NT2/D1 (cell line): ENCODE measurements at regions not wholly inside any gene's neighbourhood (a gene's known extent, or its start where the extent isn't known, plus 50 kb on each side); places are given as distances from the start of the nearest gene placed in this dataset.

ENCODE experiments used
- SUZ12 ChIP-seq: IDR thresholded peaks from 2 replicates; pipeline ENCODE4 v1.6.1; 2011; ENCODE audit not compliant: insufficient read length, insufficient read depth; ENCODE audit errors: extremely low read depth
- YY1 ChIP-seq: IDR thresholded peaks from 2 replicates; pipeline ENCODE4 v1.6.1; 2011; ENCODE audit not compliant: insufficient read length, insufficient read depth
- ZNF274 ChIP-seq: IDR thresholded peaks from 2 replicates; pipeline ENCODE4 v1.6.1; 2011; ENCODE audit warnings: mild to moderate bottlenecking, low read depth, low read length

DNA sequence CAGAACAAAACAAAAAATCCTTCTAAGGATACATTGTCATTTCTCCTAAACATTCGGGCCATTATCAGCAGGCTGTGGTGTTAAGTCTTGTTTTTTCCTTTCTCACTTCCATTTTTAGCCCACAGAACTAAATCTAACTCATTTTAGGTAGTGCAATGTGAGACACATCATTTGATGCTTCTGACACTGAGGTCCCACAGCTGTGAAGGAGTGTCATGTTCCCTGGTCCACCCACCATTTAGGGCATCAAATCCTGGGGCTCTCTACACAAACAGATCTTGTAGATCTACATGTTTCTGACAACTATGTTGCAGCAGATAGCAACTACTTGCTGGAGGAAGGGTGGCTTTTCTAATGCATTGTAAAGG, 232.5 kb upstream of the IGFBP3 start:
- TF ChIP-seq YY1 (no peak), ZNF274 (no peak), SUZ12 (no peak)
